D721Med (cell line): ENCODE measurements at regions not wholly inside any gene's neighbourhood (a gene's known extent, or its start where the extent isn't known, plus 50 kb on each side); places are given as distances from the start of the nearest gene placed in this dataset.

Source experiments
- DNase-seq: peaks from one replicate; pipeline ENCODE4 v3.0.0; 2011; ENCODE audit warnings: low spot score; ENCODE audit not compliant: insufficient read length
- FAIRE-seq: peaks from 2 replicates; lab custom pipeline; 2011; peaks lifted over from hg19 to GRCh38; lab: Jason Lieb, UNC
- TF ChIP-seq, protein P1 (sequence below): IDR thresholded peaks from 2 replicates; pipeline ENCODE4 v1.5.1; 2012; ENCODE audit warnings: mild to moderate bottlenecking, control low read depth; ENCODE audit not compliant: insufficient read depth; ENCODE audit errors: missing control alignments

- DNase-seq (no peak), FAIRE-seq (no peak)
These were observed 229.1 kb upstream of the FN1 start for GRCh38 chr2:215664847-215665525.

GRCh38 chr2:215662715-215663114 lies 226.8 kb upstream of the FN1 start:
- DNase-seq: no peak
- FAIRE-seq: no peak
- TF ChIP-seq, protein P1, sequence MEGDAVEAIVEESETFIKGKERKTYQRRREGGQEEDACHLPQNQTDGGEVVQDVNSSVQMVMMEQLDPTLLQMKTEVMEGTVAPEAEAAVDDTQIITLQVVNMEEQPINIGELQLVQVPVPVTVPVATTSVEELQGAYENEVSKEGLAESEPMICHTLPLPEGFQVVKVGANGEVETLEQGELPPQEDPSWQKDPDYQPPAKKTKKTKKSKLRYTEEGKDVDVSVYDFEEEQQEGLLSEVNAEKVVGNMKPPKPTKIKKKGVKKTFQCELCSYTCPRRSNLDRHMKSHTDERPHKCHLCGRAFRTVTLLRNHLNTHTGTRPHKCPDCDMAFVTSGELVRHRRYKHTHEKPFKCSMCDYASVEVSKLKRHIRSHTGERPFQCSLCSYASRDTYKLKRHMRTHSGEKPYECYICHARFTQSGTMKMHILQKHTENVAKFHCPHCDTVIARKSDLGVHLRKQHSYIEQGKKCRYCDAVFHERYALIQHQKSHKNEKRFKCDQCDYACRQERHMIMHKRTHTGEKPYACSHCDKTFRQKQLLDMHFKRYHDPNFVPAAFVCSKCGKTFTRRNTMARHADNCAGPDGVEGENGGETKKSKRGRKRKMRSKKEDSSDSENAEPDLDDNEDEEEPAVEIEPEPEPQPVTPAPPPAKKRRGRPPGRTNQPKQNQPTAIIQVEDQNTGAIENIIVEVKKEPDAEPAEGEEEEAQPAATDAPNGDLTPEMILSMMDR: no peak

More at GRCh38 chr2:215664847-215665525, 229.1 kb upstream of the FN1 start:
- TF ChIP-seq, protein P1: no peak

DNA sequence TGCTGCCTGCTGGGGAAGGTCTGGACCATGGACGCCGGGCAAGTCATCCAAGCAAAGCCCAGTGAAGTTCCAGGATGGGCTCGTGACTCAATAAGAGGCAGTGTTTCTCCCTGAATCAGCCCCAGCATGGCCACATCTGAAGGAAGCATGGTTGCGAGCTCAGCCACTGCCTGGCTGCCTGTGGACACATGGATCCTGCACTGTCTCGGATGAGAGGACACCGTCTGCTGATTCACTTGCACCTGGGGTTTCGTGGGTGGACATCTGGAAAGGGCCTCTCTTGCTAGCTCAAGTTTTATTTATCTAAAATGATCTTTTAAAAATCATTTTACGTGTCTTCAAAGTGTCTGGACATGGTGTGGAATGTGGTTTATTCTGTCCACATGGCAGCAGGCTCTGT lies 224.8 kb upstream of the FN1 start:
- FAIRE-seq (no peak), DNase-seq (no peak)
- TF ChIP-seq, protein P1: no peak

- DNase-seq (no peak), FAIRE-seq (no peak)
These were observed 223.8 kb upstream of the FN1 start for GRCh38 chr2:215659650-215660049.

GRCh38 chr2:215658635-215659305 lies 222.9 kb upstream of the FN1 start:
- TF ChIP-seq, protein P1: no peak
- DNase-seq (no peak), FAIRE-seq (no peak)

More at GRCh38 chr2:215659650-215660049, 223.8 kb upstream of the FN1 start:
- TF ChIP-seq, protein P1: no peak

DNA sequence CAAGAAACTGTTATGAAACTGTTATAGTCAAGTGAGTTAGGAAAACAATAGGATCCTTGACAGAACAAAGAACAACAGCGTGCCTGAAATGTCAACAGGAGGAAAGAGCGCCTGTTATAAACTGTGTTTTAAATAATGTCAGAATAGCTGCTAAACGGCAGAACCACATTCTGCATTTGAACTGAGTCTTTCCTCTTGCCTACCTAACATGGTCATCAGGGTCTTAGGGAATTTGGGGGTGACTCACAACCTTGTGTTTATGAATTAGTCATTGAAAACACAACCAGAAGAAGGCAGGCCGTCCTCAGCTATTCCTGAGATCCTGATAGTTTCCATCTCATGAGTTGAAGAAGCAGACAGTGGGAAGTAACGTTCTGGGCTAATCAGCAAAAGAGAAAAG lies 222.0 kb upstream of the FN1 start:
- TF ChIP-seq, protein P1: no peak
- DNase-seq: no peak
- no peak for FAIRE-seq
